ENCODE measurements at regions not wholly inside any gene's neighbourhood (a gene's known extent, or its start where the extent isn't known, plus 50 kb on each side); places are given as distances from the start of the nearest gene placed in this dataset.
"Not testable (repeated sequence)": the region's sequence is repeated elsewhere in the genome, so short reads cannot be mapped to it uniquely, and the experiment has no call there.

- in situ Hi-C loops (cut with MboI; ENCODE audit: low pct_ligation_motif_present in 1 of 4, low pct_unique_long_range_greater_than_20kb in 1 of 4, low sequenced_read_pairs in 3 of 4); intact Hi-C loops (cut with DNase I; ENCODE audit: low total_unique reads); H3K27ac ChIP-seq; DNase-seq; H3K4me1 ChIP-seq; H3K36me3 ChIP-seq; H3K27me3 ChIP-seq; H3K9me3 ChIP-seq; H3K4me3 ChIP-seq: not testable (repeated sequence)
- WGBS, 2 donors (ENCODE audit: low coverage in 1 of 2): 89% methylated on average over 13 of the region's 13 CpGs; no CpG with 5 or more reads in 1 of the 2 donors
Observed at GRCh38 chr2:132068407-132068806, 93.3 kb downstream of the ANKRD30BL start.

GRCh38 chr2:132065391-132065790, 96.4 kb downstream of the ANKRD30BL start:
- H3K27me3 ChIP-seq; H3K36me3 ChIP-seq; in situ Hi-C loops (cut with MboI; ENCODE audit: low pct_ligation_motif_present in 1 of 4, low pct_unique_long_range_greater_than_20kb in 1 of 4, low sequenced_read_pairs in 3 of 4); DNase-seq; intact Hi-C loops (cut with DNase I; ENCODE audit: low total_unique reads); H3K4me3 ChIP-seq; H3K27ac ChIP-seq; H3K4me1 ChIP-seq; H3K9me3 ChIP-seq: not testable (repeated sequence)
- 82 to 100% methylated on average over 1 to 2 of the region's 2 CpGs for WGBS, 2 donors (ENCODE audit: low coverage in 1 of 2)

GRCh38 chr2:132039609-132040236, 122.0 kb downstream of the ANKRD30BL start:
- H3K27me3 ChIP-seq: peaks cover 62% of the 10 kb centered on the region
- H3K36me3 ChIP-seq; intact Hi-C loops (cut with DNase I; ENCODE audit: low total_unique reads); H3K4me3 ChIP-seq; DNase-seq; H3K9me3 ChIP-seq; H3K27ac ChIP-seq; in situ Hi-C loops (cut with MboI; ENCODE audit: low pct_ligation_motif_present in 1 of 4, low pct_unique_long_range_greater_than_20kb in 1 of 4, low sequenced_read_pairs in 3 of 4): not testable (repeated sequence)
- peaks cover 0 to 12% (median 3%) of the 10 kb centered on the region in 4 donors for H3K4me1 ChIP-seq
- 46 to 52% methylated on average over 5 of the region's 5 CpGs for WGBS, 2 donors (ENCODE audit: low coverage in 1 of 2)

- DNase-seq; in situ Hi-C loops (cut with MboI; ENCODE audit: low pct_ligation_motif_present in 1 of 4, low pct_unique_long_range_greater_than_20kb in 1 of 4, low sequenced_read_pairs in 3 of 4); H3K27ac ChIP-seq; intact Hi-C loops (cut with DNase I; ENCODE audit: low total_unique reads); H3K36me3 ChIP-seq; H3K9me3 ChIP-seq: not testable (repeated sequence)
- peaks cover 58% of the 10 kb centered on the region for H3K27me3 ChIP-seq
- H3K4me3 ChIP-seq: peak overlapping the region in 2 of 4 donors; percentile 39 to 63
- H3K4me1 ChIP-seq: peaks cover 0 to 12% (median 3%) of the 10 kb centered on the region in 4 donors
- WGBS, 2 donors (ENCODE audit: low coverage in 1 of 2): 0 to 5% methylated on average over 1 of the region's 1 CpG
Observed at GRCh38 chr2:132038883-132039235, 122.9 kb downstream of the ANKRD30BL start.

GRCh38 chr2:132038179-132038882, 123.4 kb downstream of the ANKRD30BL start:
- no peak for TF ChIP-seq POLR2AphosphoS5 (IDR thresholded peaks at IDR 0.05)
- TF ChIP-seq EP300 (IDR thresholded peaks at IDR 0.05; ENCODE audit: low read depth): no peak
- no peak for TF ChIP-seq CTCF (IDR thresholded peaks at IDR 0.05)
- no peak for TF ChIP-seq POLR2A (IDR thresholded peaks at IDR 0.05)
- Histone ChIP-seq H3K27ac (no peak overlapping the region), H3K4me1 (peaks cover 0 to 12% (median 3%) of the 10 kb centered on the region in 4 donors), H3K4me3 (peak overlapping the region; percentile 23 to 63 (median 39)), H3K9me3 (no peaks in the 10 kb centered on the region), H3K27me3 (peaks cover 54% of the 10 kb centered on the region), H3K36me3 (no peaks in the 10 kb centered on the region)
- in situ Hi-C loops (cut with MboI; ENCODE audit: low pct_ligation_motif_present in 1 of 4, low pct_unique_long_range_greater_than_20kb in 1 of 4, low sequenced_read_pairs in 3 of 4) (no loop called here), intact Hi-C loops (cut with DNase I; ENCODE audit: low total_unique reads) (no loop called here)
- 2% methylated on average over 32 to 62 of the region's 84 CpGs for WGBS, 2 donors (ENCODE audit: low coverage in 1 of 2)
- no peak for DNase-seq

GRCh38 chr2:132037527-132038178, 124.1 kb downstream of the ANKRD30BL start:
- H3K9me3 ChIP-seq: no peaks in the 10 kb centered on the region
- no peak for TF ChIP-seq CTCF (IDR thresholded peaks at IDR 0.05)
- no peak for TF ChIP-seq POLR2A (IDR thresholded peaks at IDR 0.05)
- 20% methylated on average over 36 of the region's 53 CpGs; no CpG with 5 or more reads in 1 of the 2 donors for WGBS, 2 donors (ENCODE audit: low coverage in 1 of 2)
- DNase-seq: no peak
- H3K27ac ChIP-seq: no peak overlapping the region
- H3K36me3 ChIP-seq: no peaks in the 10 kb centered on the region
- H3K27me3 ChIP-seq: peaks cover 54% of the 10 kb centered on the region
- peaks cover 0 to 12% (median 3%) of the 10 kb centered on the region in 4 donors for H3K4me1 ChIP-seq
- intact Hi-C loops (cut with DNase I; ENCODE audit: low total_unique reads): no loop called here
- H3K4me3 ChIP-seq: peak overlapping the region; percentile 23 to 63 (median 39)
- in situ Hi-C loops (cut with MboI; ENCODE audit: low pct_ligation_motif_present in 1 of 4, low pct_unique_long_range_greater_than_20kb in 1 of 4, low sequenced_read_pairs in 3 of 4): no loop called here

Measured in transverse colon (tissue), 4 donors.